ENCODE measurements at regions not wholly inside any gene's neighbourhood (a gene's known extent, or its start where the extent isn't known, plus 50 kb on each side); places are given as distances from the start of the nearest gene placed in this dataset.
"Not testable (repeated sequence)": the region's sequence is repeated elsewhere in the genome, so short reads cannot be mapped to it uniquely, and the experiment has no call there.

- peak; percentile 55 for DNase-seq
Measured at GRCh38 chr3:159280386-159281191, 478.7 kb downstream of the MFSD1 start.

- no peak for DNase-seq
Measured at GRCh38 chr3:159293493-159293892, 491.6 kb downstream of the MFSD1 start.

GRCh38 chr3:159301961-159302360, 500.1 kb downstream of the MFSD1 start:
- no peak for DNase-seq

- no peak for DNase-seq
Measured at GRCh38 chr3:159305017-159305416, 503.2 kb downstream of the MFSD1 start.

GRCh38 chr3:159316706-159317105, 514.9 kb downstream of the MFSD1 start:
- not testable (repeated sequence) for DNase-seq

GRCh38 chr3:159319156-159319555, 517.3 kb downstream of the MFSD1 start:
- no peak for DNase-seq

GRCh38 chr3:159322322-159322939, 520.6 kb downstream of the MFSD1 start:
- DNase-seq = no peak

GRCh38 chr3:159323848-159324247, 522.0 kb downstream of the MFSD1 start:
- no peak for DNase-seq

GRCh38 chr3:159326998-159327397, 525.1 kb downstream of the MFSD1 start:
- DNase-seq = no peak

- DNase-seq = no peak
Measured at GRCh38 chr3:159332535-159333099, 530.8 kb downstream of the MFSD1 start.

GRCh38 chr3:159339131-159339530, 537.3 kb downstream of the MFSD1 start:
- DNase-seq = no peak

GRCh38 chr3:159340877-159341500, 539.1 kb downstream of the MFSD1 start:
- DNase-seq = no peak

GRCh38 chr3:159346271-159346903, 544.5 kb downstream of the MFSD1 start:
- no peak for DNase-seq

- no peak for DNase-seq
Measured at GRCh38 chr3:159348431-159348830, 546.6 kb downstream of the MFSD1 start.

GRCh38 chr3:159356606-159357005, 554.8 kb downstream of the MFSD1 start:
- DNase-seq = no peak

GRCh38 chr3:159364511-159364910, 562.7 kb downstream of the MFSD1 start:
- no peak for DNase-seq

GRCh38 chr3:159366476-159366875, 564.6 kb downstream of the MFSD1 start:
- DNase-seq = no peak

GRCh38 chr3:159371961-159372360, 570.1 kb downstream of the MFSD1 start:
- DNase-seq = no peak

- no peak for DNase-seq
Measured at GRCh38 chr3:159378396-159379194, 576.7 kb downstream of the MFSD1 start.

GRCh38 chr3:159380891-159381290, 579.0 kb downstream of the MFSD1 start:
- no peak for DNase-seq

GRCh38 chr3:159390656-159391212, 588.9 kb downstream of the MFSD1 start:
- no peak for DNase-seq

- not testable (repeated sequence) for DNase-seq
Measured at GRCh38 chr3:159397683-159398082, 591.0 kb upstream of the IL12A start.
